Heart left ventricle (tissue), 13 donors: ENCODE measurements at regions not wholly inside any gene's neighbourhood (a gene's known extent, or its start where the extent isn't known, plus 50 kb on each side); places are given as distances from the start of the nearest gene placed in this dataset.

Experiments used
- CTCF ChIP-seq, 12 donors: fragments of 200-600 bp; sonication (generic) in 4 of 12; IDR thresholded peaks; one replicate each; pipeline versions ENCODE4 v1.5.0 to v1.8.0; 2018 to 2022; ENCODE audit warnings: antibody characterized with exemption in 12 of 12, mild to moderate bottlenecking in 5 of 12
- POLR2A ChIP-seq, 2 donors: fragments of 450-650 bp; IDR thresholded peaks; one replicate each; pipeline ENCODE4 v1.6.1; 2017; ENCODE audit warnings: antibody characterized with exemption in 2 of 2, mild to moderate bottlenecking in 2 of 2, moderate library complexity in 2 of 2
- donor health status: ischemic (EF 13 %, LVEDD 7.1; RV severe dilation, severe dysfunction).
- donor health status: DM: no; HTN: yes; CAD: no.
- donor health status: DM: no; HTN: no; CAD: no.
- donor health status: ischemic (EF 25% LVEDD 6.9; RV normal size, moderate dysfunction).
- donor health status: ischemic (EF 25% LVEDD 5.7; RV mildly dilated, moderate dysfunction).
- donor health status: ischemic (EF 35%, LVEDD 5.7; RV mildly dilated, moderate dysfunction).
- donor health status: nonischemic (EF 11% LVEDD 7.7; RV severe dilation, severe dysfunction).
- donor health status: DM: yes; HTN: yes; CAD: no.
- donor health status: PGD.
- donor health status: ischemic (EF 29% LVEDD 5.4; RV normal size, mild dysfunction).
- donor health status: nonischemic (EF 23%, LVEDD 6.1; RV moderate dilation, normal function).

GRCh38 chr4:62256479-62256878 is 1056.4 kb downstream of the ADGRL3 start:
- TF ChIP-seq CTCF (IDR thresholded peaks at IDR 0.05) (no peak), POLR2A (IDR thresholded peaks at IDR 0.05) (no peak)
